Chondrocyte (in vitro differentiated cells): ENCODE measurements at regions not wholly inside any gene's neighbourhood (a gene's known extent, or its start where the extent isn't known, plus 50 kb on each side); places are given as distances from the start of the nearest gene placed in this dataset.

Source experiments
- DNase-seq: peaks from one replicate; pipeline ENCODE4 v3.0.0; 2021; ENCODE audit warnings: mixed read lengths, low spot score
- H3K27ac Mint-ChIP-seq: one replicate; pipeline ENCODE4 v1.8.0; 2021; ENCODE audit warnings: mild to moderate bottlenecking, moderate library complexity, mixed read lengths; ENCODE audit not compliant: unreplicated experiment
- H3K27me3 Mint-ChIP-seq: 2 replicates; pipeline ENCODE4 v1.8.0; 2021; ENCODE audit warnings: low read depth, mixed read lengths
- H3K36me3 Mint-ChIP-seq: 2 replicates; pipeline ENCODE4 v1.8.0; 2021; ENCODE audit warnings: low read depth, mixed read lengths
- H3K4me1 Mint-ChIP-seq: 2 replicates; pipeline ENCODE4 v1.8.0; 2021; ENCODE audit warnings: low read depth, mild to moderate bottlenecking, mixed read lengths
- H3K4me3 Mint-ChIP-seq: one replicate; pipeline ENCODE4 v1.8.0; 2021; ENCODE audit warnings: mild to moderate bottlenecking, moderate library complexity, mixed read lengths; ENCODE audit not compliant: unreplicated experiment
- H3K9me3 Mint-ChIP-seq: 2 replicates; pipeline ENCODE4 v1.8.0; 2021; ENCODE audit warnings: low read depth, mixed read lengths
- CTCF ChIP-seq: fragments of 200-600 bp; sonication (generic); IDR thresholded peaks from 2 replicates; pipeline ENCODE4 v1.5.0; 2021; ENCODE audit warnings: antibody characterized with exemption, mild to moderate bottlenecking, moderate library complexity

GRCh38 chr13:111789420-111789819 is 277.5 kb upstream of the SOX1 start:
- TF ChIP-seq CTCF, result no peak
- Mint-ChIP-seq H3K27ac (no peak overlapping the region), H3K27me3 (peaks cover 3% of the 10 kb centered on the region), H3K36me3 (no peaks in the 10 kb centered on the region), H3K4me3 (no peak overlapping the region), H3K4me1 (no peaks in the 10 kb centered on the region), H3K9me3 (no peaks in the 10 kb centered on the region)
- DNase-seq, result peak; percentile 41

- Mint-ChIP-seq H3K36me3 (no peaks in the 10 kb centered on the region), H3K27ac (no peak overlapping the region), H3K27me3 (peaks cover 3% of the 10 kb centered on the region), H3K9me3 (no peaks in the 10 kb centered on the region), H3K4me1 (no peaks in the 10 kb centered on the region), H3K4me3 (no peak overlapping the region)
- DNase-seq, result peak; percentile 5
- TF ChIP-seq CTCF, result no peak
Measured at GRCh38 chr13:111790621-111791020, 276.3 kb upstream of the SOX1 start.

GRCh38 chr13:111791131-111791530 is 275.8 kb upstream of the SOX1 start:
- Mint-ChIP-seq H3K36me3 (no peaks in the 10 kb centered on the region), H3K27me3 (peaks cover 3% of the 10 kb centered on the region), H3K27ac (no peak overlapping the region), H3K9me3 (no peaks in the 10 kb centered on the region), H3K4me1 (no peaks in the 10 kb centered on the region), H3K4me3 (no peak overlapping the region)
- no peak for TF ChIP-seq CTCF
- DNase-seq, result peak; percentile 44

- no peak for TF ChIP-seq CTCF
- Mint-ChIP-seq H3K27me3 (peaks cover 3% of the 10 kb centered on the region), H3K4me3 (no peak overlapping the region), H3K9me3 (no peaks in the 10 kb centered on the region), H3K27ac (no peak overlapping the region), H3K36me3 (no peaks in the 10 kb centered on the region), H3K4me1 (no peaks in the 10 kb centered on the region)
- DNase-seq, result peak; percentile 58
Measured at GRCh38 chr13:111792956-111793355, 274.0 kb upstream of the SOX1 start.
